HEK293T (cell line): ENCODE measurements at regions not wholly inside any gene's neighbourhood (a gene's known extent, or its start where the extent isn't known, plus 50 kb on each side); places are given as distances from the start of the nearest gene placed in this dataset.

Source experiments
- CTBP1 ChIP-seq: fragments of 450-650 bp; IDR thresholded peaks from 2 replicates; pipeline ENCODE4 v1.6.1; 2016; ENCODE audit warnings: borderline replicate concordance
- ELF4 ChIP-seq: fragments of 450-650 bp; IDR thresholded peaks from 2 replicates; pipeline ENCODE4 v1.6.1; 2017; ENCODE audit warnings: antibody characterized with exemption
- FOXA1 ChIP-seq: fragments of 450-650 bp; IDR thresholded peaks from 2 replicates; pipeline ENCODE4 v1.6.1; 2016; ENCODE audit warnings: mild to moderate bottlenecking
- FOXM1 ChIP-seq: fragments of 450-650 bp; IDR thresholded peaks from 2 replicates; pipeline ENCODE4 v1.6.1; 2017; ENCODE audit warnings: mild to moderate bottlenecking, borderline replicate concordance
- HDGF ChIP-seq: fragments of 450-650 bp; IDR thresholded peaks from 2 replicates; pipeline ENCODE4 v1.6.1; 2017; ENCODE audit warnings: antibody characterized with exemption, borderline replicate concordance
- LEF1 ChIP-seq: fragments of 450-650 bp; IDR thresholded peaks from 2 replicates; pipeline ENCODE4 v1.6.1; 2017; ENCODE audit warnings: mild to moderate bottlenecking, borderline replicate concordance
- SP1 ChIP-seq: fragments of 450-650 bp; IDR thresholded peaks from 2 replicates; pipeline ENCODE4 v1.6.1; 2017
- SUZ12 ChIP-seq: fragments of 450-650 bp; IDR thresholded peaks from 2 replicates; pipeline ENCODE4 v1.6.1; 2016; ENCODE audit warnings: mild to moderate bottlenecking
- TARDBP ChIP-seq: fragments of 450-650 bp; IDR thresholded peaks from 2 replicates; pipeline ENCODE4 v1.6.1; 2016
- ZNF384 ChIP-seq: fragments of 450-650 bp; IDR thresholded peaks from 2 replicates; pipeline ENCODE4 v1.6.1; 2016
- TF ChIP-seq, protein P1 (sequence below): fragments of 450-650 bp; IDR thresholded peaks from 2 replicates; pipeline ENCODE4 v1.6.1; 2016

- TF ChIP-seq SP1 (no peak), TARDBP (no peak), SUZ12 (no peak), HDGF (no peak), FOXA1 (no peak), LEF1 (no peak), CTBP1 (no peak), FOXM1 (no peak), ZNF384 (no peak), ELF4 (no peak)
- TF ChIP-seq, protein P1, sequence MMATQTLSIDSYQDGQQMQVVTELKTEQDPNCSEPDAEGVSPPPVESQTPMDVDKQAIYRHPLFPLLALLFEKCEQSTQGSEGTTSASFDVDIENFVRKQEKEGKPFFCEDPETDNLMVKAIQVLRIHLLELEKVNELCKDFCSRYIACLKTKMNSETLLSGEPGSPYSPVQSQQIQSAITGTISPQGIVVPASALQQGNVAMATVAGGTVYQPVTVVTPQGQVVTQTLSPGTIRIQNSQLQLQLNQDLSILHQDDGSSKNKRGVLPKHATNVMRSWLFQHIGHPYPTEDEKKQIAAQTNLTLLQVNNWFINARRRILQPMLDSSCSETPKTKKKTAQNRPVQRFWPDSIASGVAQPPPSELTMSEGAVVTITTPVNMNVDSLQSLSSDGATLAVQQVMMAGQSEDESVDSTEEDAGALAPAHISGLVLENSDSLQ: no peak
These were observed 672.0 kb upstream of the INTU start for GRCh38 chr4:126960760-126961159.
